WTC11 (cell line): ENCODE measurements at regions not wholly inside any gene's neighbourhood (a gene's known extent, or its start where the extent isn't known, plus 50 kb on each side); places are given as distances from the start of the nearest gene placed in this dataset.

Source experiments
- ATAC-seq: fragments of 200-7000 bp; cut with Tn5 transposase; 2 replicates; pipeline ENCODE4 v1.10.0; 2021; ENCODE audit warnings: mild to moderate bottlenecking, moderate library complexity
- CTCF ChIA-PET: fragments of 300-600 bp; sonication (Branson Sonifier 250); formaldehyde crosslinking; loops from one replicate; lab custom pipeline; 2021; ENCODE audit warnings: antibody characterized with exemption; lab: Charles Lee
- POLR2A ChIA-PET: fragments of 350-600 bp; sonication (Branson Sonifier 250); formaldehyde crosslinking; loops from one replicate; lab custom pipeline; 2021; ENCODE audit warnings: antibody characterized with exemption; lab: Charles Lee
- DNase-seq: peaks from one replicate; pipeline ENCODE4 v3.0.0; 2021; ENCODE audit warnings: low spot score
- H3K27ac Mint-ChIP-seq: 2 replicates; pipeline ENCODE4 v1.8.0; 2021; ENCODE audit warnings: mixed read lengths
- H3K27me3 Mint-ChIP-seq: 2 replicates; pipeline ENCODE4 v1.8.0; 2021; ENCODE audit warnings: low read depth, mild to moderate bottlenecking, moderate library complexity, mixed read lengths
- H3K36me3 Mint-ChIP-seq: 2 replicates; pipeline ENCODE4 v1.8.0; 2021; ENCODE audit warnings: mixed read lengths
- H3K4me1 Mint-ChIP-seq: 2 replicates; pipeline ENCODE4 v1.8.0; 2022; ENCODE audit warnings: mixed read lengths
- H3K4me3 Mint-ChIP-seq: 2 replicates; pipeline ENCODE4 v1.8.0; 2021; ENCODE audit warnings: mild to moderate bottlenecking, moderate library complexity, mixed read lengths
- H3K9me3 Mint-ChIP-seq: 2 replicates; pipeline ENCODE4 v1.8.0; 2021; ENCODE audit warnings: mixed read lengths
- ATF1 ChIP-seq: sonication (generic); formaldehyde crosslinking; IDR thresholded peaks from 2 replicates; pipeline ENCODE4 v1.8.1; 2023; ENCODE audit warnings: mild to moderate bottlenecking, moderate library complexity, missing genetic modification reagents
- ATF2 ChIP-seq: sonication (generic); formaldehyde crosslinking; IDR thresholded peaks from 2 replicates; pipeline ENCODE4 v1.8.1; 2022; ENCODE audit warnings: low read depth, missing genetic modification reagents, borderline replicate concordance
- CREM ChIP-seq: sonication (generic); formaldehyde crosslinking; IDR thresholded peaks from 2 replicates; pipeline ENCODE4 v1.8.1; 2022; ENCODE audit warnings: mild to moderate bottlenecking, missing genetic modification reagents, moderate library complexity
- E2F4 ChIP-seq: sonication (generic); formaldehyde crosslinking; IDR thresholded peaks from 2 replicates; pipeline ENCODE4 v1.8.1; 2022; ENCODE audit warnings: low read depth, mild to moderate bottlenecking, moderate library complexity, missing genetic modification reagents, borderline replicate concordance
- ETV6 ChIP-seq: sonication (generic); formaldehyde crosslinking; IDR thresholded peaks from 2 replicates; pipeline ENCODE4 v1.8.1; 2022; ENCODE audit warnings: mild to moderate bottlenecking, missing genetic modification reagents
- FOXK1 ChIP-seq: sonication (generic); formaldehyde crosslinking; IDR thresholded peaks from 2 replicates; pipeline ENCODE4 v1.8.0; 2022; ENCODE audit warnings: mild to moderate bottlenecking, moderate library complexity, missing genetic modification reagents
- NR2C2 ChIP-seq: sonication (generic); formaldehyde crosslinking; IDR thresholded peaks from 2 replicates; pipeline ENCODE4 v1.8.0; 2022; ENCODE audit warnings: mild to moderate bottlenecking, missing genetic modification reagents
- RORB ChIP-seq: fragments of 250-450 bp; sonication (Bioruptor Pico); IDR thresholded peaks from 2 replicates; pipeline ENCODE4 v1.9.0; 2021; ENCODE audit warnings: mild to moderate bottlenecking
- TEAD1 ChIP-seq: sonication (generic); formaldehyde crosslinking; IDR thresholded peaks from 2 replicates; pipeline ENCODE4 v1.8.0; 2022; ENCODE audit warnings: mild to moderate bottlenecking, missing genetic modification reagents
- USF1 ChIP-seq: sonication (generic); formaldehyde crosslinking; IDR thresholded peaks from 2 replicates; pipeline ENCODE4 v1.8.0; 2022; ENCODE audit warnings: mild to moderate bottlenecking, missing genetic modification reagents
- ZNF232 ChIP-seq: sonication (generic); formaldehyde crosslinking; IDR thresholded peaks from 2 replicates; pipeline ENCODE4 v1.8.0; 2022; ENCODE audit warnings: mild to moderate bottlenecking, missing genetic modification reagents
- ZNF281 ChIP-seq: sonication (generic); formaldehyde crosslinking; IDR thresholded peaks from 2 replicates; pipeline ENCODE4 v1.8.0; 2023; ENCODE audit warnings: mild to moderate bottlenecking, missing genetic modification reagents
- ZNF416 ChIP-seq: fragments of 250-450 bp; sonication (Bioruptor Pico); IDR thresholded peaks from 2 replicates; pipeline ENCODE4 v1.9.0; 2021; ENCODE audit warnings: mild to moderate bottlenecking, inconsistent platforms
- TF ChIP-seq, protein P1 (sequence below): fragments of 200-600 bp; IDR thresholded peaks from 2 replicates; pipeline ENCODE4 v1.8.0; 2022; ENCODE audit warnings: antibody characterized with exemption
- TF ChIP-seq, protein P2 (sequence below): sonication (generic); formaldehyde crosslinking; IDR thresholded peaks from 2 replicates; pipeline ENCODE4 v1.8.1; 2023; ENCODE audit warnings: mild to moderate bottlenecking, missing genetic modification reagents
- TF ChIP-seq, protein P3 (sequence below): fragments of 250-450 bp; sonication (Bioruptor Pico); IDR thresholded peaks from 2 replicates; pipeline ENCODE4 v2.1.2; 2022; ENCODE audit warnings: mild to moderate bottlenecking, moderate library complexity
- TF ChIP-seq, protein P4 (sequence below): sonication (generic); formaldehyde crosslinking; IDR thresholded peaks from 2 replicates; pipeline ENCODE4 v1.8.0; 2023; ENCODE audit warnings: missing genetic modification reagents, mild to moderate bottlenecking, borderline replicate concordance

DNA sequence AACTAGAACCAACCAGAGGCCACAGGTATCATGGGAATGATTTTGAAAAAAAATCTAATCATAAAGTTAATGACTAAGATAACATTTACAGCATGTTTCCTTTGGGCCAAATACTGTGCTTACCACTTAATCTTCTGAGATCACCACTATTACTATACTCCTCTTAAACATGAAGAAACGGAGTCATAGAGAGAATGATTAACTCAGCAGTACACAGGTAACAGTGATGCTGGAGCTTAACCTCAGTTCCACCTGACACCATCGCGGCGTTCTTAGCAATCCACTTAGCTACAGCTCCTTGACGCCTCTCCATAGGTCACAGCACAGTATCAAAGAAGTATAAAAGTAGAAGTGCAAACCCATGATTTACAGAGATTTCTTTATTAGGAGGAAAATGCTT is 592.6 kb upstream of the SLIT2 start:
- Mint-ChIP-seq H3K4me1 (0 out of 2 replicates have a peak, but pooled peaks cover 5% of the 10 kb centered on the region), H3K36me3 (no peaks in the 10 kb centered on the region), H3K9me3 (peaks cover 4% of the 10 kb centered on the region; the same call in 1 of the 2 replicates), H3K27me3 (no peaks in the 10 kb centered on the region), H3K27ac (no peak overlapping the region), H3K4me3 (no peak overlapping the region)
- POLR2A ChIA-PET: interaction anchor here (0.6 kb wide), 1 partner anchor 258 kb away, joined by 5 read pairs; no protein-coding TSS in a partner anchor
- TF ChIP-seq NR2C2 (CRISPR knock-in tag) (no peak), TEAD1 (CRISPR knock-in tag) (no peak), ETV6 (CRISPR knock-in tag) (no peak), USF1 (CRISPR knock-in tag) (no peak), E2F4 (CRISPR knock-in tag) (no peak)
- no peak for DNase-seq
- CTCF ChIA-PET: no interaction called here
- no peak for ATAC-seq

GRCh38 chr4:19657856-19658255 is 593.8 kb upstream of the SLIT2 start:
- no peak overlapping the region for H3K27ac Mint-ChIP-seq
- ChIA-PET POLR2A (no interaction called here), CTCF (no interaction called here)
- no peak overlapping the region for H3K4me3 Mint-ChIP-seq
- no peak for ATAC-seq
- no peak for DNase-seq
- no peaks in the 10 kb centered on the region for H3K36me3 Mint-ChIP-seq
- no peaks in the 10 kb centered on the region for H3K27me3 Mint-ChIP-seq
- H3K4me1 Mint-ChIP-seq: 0 out of 2 replicates have a peak, but pooled peaks cover under 1% of the 10 kb centered on the region
- peaks cover 4% of the 10 kb centered on the region; the same call in 1 of the 2 replicates for H3K9me3 Mint-ChIP-seq
- no peak for TF ChIP-seq ATF2 (CRISPR knock-in tag)
- TF ChIP-seq, protein P1, sequence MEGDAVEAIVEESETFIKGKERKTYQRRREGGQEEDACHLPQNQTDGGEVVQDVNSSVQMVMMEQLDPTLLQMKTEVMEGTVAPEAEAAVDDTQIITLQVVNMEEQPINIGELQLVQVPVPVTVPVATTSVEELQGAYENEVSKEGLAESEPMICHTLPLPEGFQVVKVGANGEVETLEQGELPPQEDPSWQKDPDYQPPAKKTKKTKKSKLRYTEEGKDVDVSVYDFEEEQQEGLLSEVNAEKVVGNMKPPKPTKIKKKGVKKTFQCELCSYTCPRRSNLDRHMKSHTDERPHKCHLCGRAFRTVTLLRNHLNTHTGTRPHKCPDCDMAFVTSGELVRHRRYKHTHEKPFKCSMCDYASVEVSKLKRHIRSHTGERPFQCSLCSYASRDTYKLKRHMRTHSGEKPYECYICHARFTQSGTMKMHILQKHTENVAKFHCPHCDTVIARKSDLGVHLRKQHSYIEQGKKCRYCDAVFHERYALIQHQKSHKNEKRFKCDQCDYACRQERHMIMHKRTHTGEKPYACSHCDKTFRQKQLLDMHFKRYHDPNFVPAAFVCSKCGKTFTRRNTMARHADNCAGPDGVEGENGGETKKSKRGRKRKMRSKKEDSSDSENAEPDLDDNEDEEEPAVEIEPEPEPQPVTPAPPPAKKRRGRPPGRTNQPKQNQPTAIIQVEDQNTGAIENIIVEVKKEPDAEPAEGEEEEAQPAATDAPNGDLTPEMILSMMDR: no peak
- no peak for TF ChIP-seq ZNF416 (CRISPR knock-in tag)
- TF ChIP-seq RORB: no peak
- no peak for TF ChIP-seq ZNF232
- TF ChIP-seq, protein P2, sequence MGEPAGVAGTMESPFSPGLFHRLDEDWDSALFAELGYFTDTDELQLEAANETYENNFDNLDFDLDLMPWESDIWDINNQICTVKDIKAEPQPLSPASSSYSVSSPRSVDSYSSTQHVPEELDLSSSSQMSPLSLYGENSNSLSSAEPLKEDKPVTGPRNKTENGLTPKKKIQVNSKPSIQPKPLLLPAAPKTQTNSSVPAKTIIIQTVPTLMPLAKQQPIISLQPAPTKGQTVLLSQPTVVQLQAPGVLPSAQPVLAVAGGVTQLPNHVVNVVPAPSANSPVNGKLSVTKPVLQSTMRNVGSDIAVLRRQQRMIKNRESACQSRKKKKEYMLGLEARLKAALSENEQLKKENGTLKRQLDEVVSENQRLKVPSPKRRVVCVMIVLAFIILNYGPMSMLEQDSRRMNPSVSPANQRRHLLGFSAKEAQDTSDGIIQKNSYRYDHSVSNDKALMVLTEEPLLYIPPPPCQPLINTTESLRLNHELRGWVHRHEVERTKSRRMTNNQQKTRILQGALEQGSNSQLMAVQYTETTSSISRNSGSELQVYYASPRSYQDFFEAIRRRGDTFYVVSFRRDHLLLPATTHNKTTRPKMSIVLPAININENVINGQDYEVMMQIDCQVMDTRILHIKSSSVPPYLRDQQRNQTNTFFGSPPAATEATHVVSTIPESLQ (CRISPR knock-in tag): no peak
- no peak for TF ChIP-seq ZNF281 (CRISPR knock-in tag)
- TF ChIP-seq, protein P3, sequence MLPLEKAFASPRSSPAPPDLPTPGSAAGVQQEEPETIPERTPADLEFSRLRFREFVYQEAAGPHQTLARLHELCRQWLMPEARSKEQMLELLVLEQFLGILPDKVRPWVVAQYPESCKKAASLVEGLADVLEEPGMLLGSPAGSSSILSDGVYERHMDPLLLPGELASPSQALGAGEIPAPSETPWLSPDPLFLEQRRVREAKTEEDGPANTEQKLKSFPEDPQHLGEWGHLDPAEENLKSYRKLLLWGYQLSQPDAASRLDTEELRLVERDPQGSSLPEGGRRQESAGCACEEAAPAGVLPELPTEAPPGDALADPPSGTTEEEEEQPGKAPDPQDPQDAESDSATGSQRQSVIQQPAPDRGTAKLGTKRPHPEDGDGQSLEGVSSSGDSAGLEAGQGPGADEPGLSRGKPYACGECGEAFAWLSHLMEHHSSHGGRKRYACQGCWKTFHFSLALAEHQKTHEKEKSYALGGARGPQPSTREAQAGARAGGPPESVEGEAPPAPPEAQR (CRISPR knock-in tag): no peak
- no peak for TF ChIP-seq ATF1 (CRISPR knock-in tag)
- TF ChIP-seq CREM (CRISPR knock-in tag): no peak
- no peak for TF ChIP-seq FOXK1
- TF ChIP-seq, protein P4, sequence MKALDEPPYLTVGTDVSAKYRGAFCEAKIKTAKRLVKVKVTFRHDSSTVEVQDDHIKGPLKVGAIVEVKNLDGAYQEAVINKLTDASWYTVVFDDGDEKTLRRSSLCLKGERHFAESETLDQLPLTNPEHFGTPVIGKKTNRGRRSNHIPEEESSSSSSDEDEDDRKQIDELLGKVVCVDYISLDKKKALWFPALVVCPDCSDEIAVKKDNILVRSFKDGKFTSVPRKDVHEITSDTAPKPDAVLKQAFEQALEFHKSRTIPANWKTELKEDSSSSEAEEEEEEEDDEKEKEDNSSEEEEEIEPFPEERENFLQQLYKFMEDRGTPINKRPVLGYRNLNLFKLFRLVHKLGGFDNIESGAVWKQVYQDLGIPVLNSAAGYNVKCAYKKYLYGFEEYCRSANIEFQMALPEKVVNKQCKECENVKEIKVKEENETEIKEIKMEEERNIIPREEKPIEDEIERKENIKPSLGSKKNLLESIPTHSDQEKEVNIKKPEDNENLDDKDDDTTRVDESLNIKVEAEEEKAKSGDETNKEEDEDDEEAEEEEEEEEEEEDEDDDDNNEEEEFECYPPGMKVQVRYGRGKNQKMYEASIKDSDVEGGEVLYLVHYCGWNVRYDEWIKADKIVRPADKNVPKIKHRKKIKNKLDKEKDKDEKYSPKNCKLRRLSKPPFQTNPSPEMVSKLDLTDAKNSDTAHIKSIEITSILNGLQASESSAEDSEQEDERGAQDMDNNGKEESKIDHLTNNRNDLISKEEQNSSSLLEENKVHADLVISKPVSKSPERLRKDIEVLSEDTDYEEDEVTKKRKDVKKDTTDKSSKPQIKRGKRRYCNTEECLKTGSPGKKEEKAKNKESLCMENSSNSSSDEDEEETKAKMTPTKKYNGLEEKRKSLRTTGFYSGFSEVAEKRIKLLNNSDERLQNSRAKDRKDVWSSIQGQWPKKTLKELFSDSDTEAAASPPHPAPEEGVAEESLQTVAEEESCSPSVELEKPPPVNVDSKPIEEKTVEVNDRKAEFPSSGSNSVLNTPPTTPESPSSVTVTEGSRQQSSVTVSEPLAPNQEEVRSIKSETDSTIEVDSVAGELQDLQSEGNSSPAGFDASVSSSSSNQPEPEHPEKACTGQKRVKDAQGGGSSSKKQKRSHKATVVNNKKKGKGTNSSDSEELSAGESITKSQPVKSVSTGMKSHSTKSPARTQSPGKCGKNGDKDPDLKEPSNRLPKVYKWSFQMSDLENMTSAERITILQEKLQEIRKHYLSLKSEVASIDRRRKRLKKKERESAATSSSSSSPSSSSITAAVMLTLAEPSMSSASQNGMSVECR (CRISPR knock-in tag): no peak
